ENCODE measurements at regions not wholly inside any gene's neighbourhood (a gene's known extent, or its start where the extent isn't known, plus 50 kb on each side); places are given as distances from the start of the nearest gene placed in this dataset.

DNA sequence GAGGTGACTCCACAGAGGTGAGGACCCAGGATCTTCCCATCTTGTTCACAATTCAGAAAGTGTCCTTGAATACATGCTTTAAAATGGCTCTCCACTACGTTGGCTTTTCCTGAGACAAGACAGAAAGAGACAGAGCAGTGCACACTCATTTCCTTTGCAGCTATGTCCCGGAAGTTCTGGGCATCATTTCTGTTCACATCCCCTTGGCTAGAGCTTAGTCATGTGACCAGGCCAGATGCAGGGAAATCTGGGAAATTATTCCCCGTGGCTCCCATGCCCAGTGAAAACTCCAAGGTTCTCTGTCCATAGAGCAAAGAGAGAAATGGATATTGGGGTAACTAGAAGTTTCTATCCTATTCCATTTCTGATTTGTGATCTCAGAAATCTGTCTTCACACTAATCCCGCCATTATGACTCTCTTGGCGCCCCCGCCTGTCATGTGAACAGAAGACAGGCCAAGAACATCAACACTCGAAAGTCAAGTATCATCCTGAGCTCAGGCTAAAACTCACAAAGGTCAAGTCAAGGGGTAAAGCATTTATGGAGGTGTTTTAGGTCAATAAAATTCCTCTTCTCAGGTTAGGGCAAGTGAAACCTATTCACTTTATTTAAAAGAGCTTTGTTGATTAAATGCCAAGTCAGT, 251.4 kb upstream of the HABP2 start:
- no peak overlapping the region for H3K27ac ChIP-seq
- TF ChIP-seq, protein P1, sequence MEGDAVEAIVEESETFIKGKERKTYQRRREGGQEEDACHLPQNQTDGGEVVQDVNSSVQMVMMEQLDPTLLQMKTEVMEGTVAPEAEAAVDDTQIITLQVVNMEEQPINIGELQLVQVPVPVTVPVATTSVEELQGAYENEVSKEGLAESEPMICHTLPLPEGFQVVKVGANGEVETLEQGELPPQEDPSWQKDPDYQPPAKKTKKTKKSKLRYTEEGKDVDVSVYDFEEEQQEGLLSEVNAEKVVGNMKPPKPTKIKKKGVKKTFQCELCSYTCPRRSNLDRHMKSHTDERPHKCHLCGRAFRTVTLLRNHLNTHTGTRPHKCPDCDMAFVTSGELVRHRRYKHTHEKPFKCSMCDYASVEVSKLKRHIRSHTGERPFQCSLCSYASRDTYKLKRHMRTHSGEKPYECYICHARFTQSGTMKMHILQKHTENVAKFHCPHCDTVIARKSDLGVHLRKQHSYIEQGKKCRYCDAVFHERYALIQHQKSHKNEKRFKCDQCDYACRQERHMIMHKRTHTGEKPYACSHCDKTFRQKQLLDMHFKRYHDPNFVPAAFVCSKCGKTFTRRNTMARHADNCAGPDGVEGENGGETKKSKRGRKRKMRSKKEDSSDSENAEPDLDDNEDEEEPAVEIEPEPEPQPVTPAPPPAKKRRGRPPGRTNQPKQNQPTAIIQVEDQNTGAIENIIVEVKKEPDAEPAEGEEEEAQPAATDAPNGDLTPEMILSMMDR (conservative IDR thresholded peaks at IDR 0.05; ENCODE audit: low read depth): no peak
- POLR2A ChIA-PET (ENCODE audit: low non-redundant PET): no interaction called here
- CTCF ChIA-PET: interaction anchor here (0.5 to 0.7 kb wide), 3 partner anchors 13 to 388 kb away, joined by 3 read pairs; no protein-coding TSS in a partner anchor
- no peak for DNase-seq (ENCODE audit: low spot score)

DNA sequence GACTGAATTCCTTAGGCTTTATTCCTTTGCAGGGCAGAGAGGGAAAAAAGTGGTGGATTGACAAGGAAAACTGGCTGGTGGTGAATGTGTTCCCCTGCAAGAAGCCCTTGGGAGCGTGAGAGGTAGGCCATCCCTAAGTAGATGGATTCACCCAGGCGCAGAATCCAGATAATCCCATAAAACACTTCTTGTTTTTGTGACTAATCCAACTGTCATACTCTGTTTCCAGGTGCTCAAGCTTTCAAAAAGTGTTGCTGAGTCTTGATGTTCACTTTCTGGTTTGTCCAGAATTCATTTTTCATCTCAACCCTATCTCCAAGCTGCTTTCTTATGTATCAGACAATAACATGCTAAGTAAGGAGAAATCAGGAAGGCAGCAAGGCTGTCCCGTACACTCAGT, 250.8 kb upstream of the HABP2 start:
- CTCF ChIA-PET: interaction anchor here (0.5 to 0.7 kb wide), 3 partner anchors 13 to 388 kb away, joined by 3 read pairs; no protein-coding TSS in a partner anchor
- POLR2A ChIA-PET (ENCODE audit: low non-redundant PET): no interaction called here

DNA sequence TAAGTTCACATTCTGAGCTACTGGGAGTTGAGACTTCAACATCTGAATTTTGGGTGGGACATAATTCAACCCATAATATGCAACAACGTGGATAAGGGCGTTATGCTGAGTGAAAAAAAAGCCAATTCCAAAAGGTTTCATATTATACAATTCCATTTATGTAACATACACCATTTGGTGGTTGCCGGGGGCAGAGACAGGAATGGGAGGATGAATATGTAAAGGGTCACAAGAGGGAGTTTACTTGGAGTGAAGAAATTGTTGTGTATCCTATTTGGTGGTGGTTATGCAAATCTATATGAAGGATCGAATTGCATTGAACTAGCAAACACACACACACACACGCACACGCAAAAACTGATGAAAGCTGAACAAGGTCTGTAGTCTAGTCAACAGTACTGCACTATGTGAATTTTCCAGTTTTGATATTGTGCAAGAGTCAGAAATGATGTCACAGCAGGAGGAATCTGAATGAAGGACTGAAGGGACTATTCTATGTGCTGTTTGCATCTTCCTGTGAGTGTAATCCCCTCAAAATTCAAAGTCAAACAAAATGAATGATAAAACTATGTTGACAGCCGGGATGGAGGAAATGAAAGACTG, 249.2 kb upstream of the HABP2 start:
- ChIA-PET CTCF (no interaction called here), POLR2A (ENCODE audit: low non-redundant PET) (no interaction called here)
- no peak for DNase-seq (ENCODE audit: low spot score)
- no peak overlapping the region for H3K27ac ChIP-seq
- TF ChIP-seq, protein P1 (conservative IDR thresholded peaks at IDR 0.05; ENCODE audit: low read depth): no peak

More for the DNA sequence above, 250.8 kb upstream of the HABP2 start:
- TF ChIP-seq, protein P1 (conservative IDR thresholded peaks at IDR 0.05; ENCODE audit: low read depth): no peak
- no peak for DNase-seq (ENCODE audit: low spot score)
- H3K27ac ChIP-seq: no peak overlapping the region

DNA sequence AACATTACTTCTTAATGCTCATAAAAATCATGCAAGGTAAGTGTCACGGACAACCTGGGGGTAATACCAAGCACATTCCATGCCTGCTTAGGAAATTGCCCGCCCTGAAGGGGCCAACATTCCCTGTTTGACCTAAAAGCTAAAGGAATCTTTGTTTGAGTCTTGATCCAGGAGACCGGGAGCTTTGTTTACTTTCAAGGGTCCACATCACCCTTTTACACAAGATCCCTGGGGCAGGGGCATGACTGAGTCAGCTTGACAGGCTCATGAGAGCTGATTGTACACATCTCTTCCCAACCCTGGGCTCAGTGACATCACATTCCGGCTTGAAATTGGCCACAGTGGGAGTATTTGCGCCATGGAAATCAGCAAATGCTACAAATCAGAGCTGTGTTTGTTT, 248.1 kb upstream of the HABP2 start:
- ChIA-PET CTCF (interaction anchor here (0.6 kb wide), 1 partner anchor 10 kb away, joined by 4 read pairs; no protein-coding TSS in a partner anchor), POLR2A (ENCODE audit: low non-redundant PET) (interaction anchor here (0.5 kb wide), 1 partner anchor 855 kb away, joined by 3 read pairs; no protein-coding TSS in a partner anchor)
- H3K27ac ChIP-seq: no peak overlapping the region
- DNase-seq (ENCODE audit: low spot score): no peak
- TF ChIP-seq, protein P1 (conservative IDR thresholded peaks at IDR 0.05; ENCODE audit: low read depth): no peak

DNA sequence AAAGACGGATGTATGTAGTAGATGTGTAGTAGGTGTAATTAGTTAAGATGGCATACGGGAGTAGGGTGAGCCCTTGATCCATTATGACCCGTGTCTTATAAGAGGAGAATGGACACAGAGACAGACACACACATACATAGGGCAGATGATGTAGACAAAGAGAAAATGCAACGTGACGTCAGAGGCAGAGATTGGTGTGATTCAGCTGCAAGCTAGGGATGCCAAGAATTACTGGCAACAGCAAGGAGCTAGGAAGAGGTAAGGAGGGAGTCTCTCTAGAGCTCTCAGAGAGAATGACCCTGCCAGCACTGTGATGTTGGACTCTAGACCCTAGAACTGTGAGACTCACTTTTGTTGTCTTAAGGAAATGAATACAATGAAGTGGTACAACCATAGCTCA, 247.0 kb upstream of the HABP2 start:
- DNase-seq (ENCODE audit: low spot score): no peak
- TF ChIP-seq, protein P1 (conservative IDR thresholded peaks at IDR 0.05; ENCODE audit: low read depth): no peak
- H3K27ac ChIP-seq: no peak overlapping the region
- ChIA-PET CTCF (interaction anchor here (1.0 to 1.4 kb wide), 2 partner anchors 10 to 79 kb away, joined by 3 to 4 read pairs; no protein-coding TSS in a partner anchor), POLR2A (ENCODE audit: low non-redundant PET) (no interaction called here)

DNA sequence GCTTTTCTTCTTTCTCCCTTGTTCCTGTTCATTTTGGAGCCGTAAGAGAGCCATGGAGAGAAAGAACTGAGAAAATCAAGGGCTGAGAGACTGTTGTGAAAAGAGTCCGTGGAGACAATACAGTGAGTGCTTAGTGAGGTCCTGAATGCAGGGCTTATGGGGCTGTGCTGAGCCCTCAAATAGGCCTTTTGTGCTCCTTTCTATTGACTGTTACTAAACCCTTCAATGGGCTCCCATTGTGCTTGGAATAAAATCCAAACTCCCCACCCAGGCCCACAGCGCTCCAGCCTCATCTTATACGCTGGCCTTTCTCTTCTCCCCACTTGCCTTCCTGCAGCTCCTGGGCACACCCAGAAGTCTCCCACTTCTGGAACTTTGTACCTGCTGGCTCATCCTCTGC, 243.1 kb upstream of the HABP2 start:
- H3K27ac ChIP-seq: no peak overlapping the region
- no peak for DNase-seq (ENCODE audit: low spot score)
- ChIA-PET CTCF (no interaction called here), POLR2A (ENCODE audit: low non-redundant PET) (no interaction called here)
- TF ChIP-seq, protein P1 (conservative IDR thresholded peaks at IDR 0.05; ENCODE audit: low read depth): no peak

Measured in RWPE1 (cell line).